GM23338 (cell line): ENCODE measurements at regions not wholly inside any gene's neighbourhood (a gene's known extent, or its start where the extent isn't known, plus 50 kb on each side); places are given as distances from the start of the nearest gene placed in this dataset.

Source experiments
- ATAC-seq: fragments of 200-7000 bp; cut with Tn5 transposase; 3 replicates; pipeline ENCODE4 v1.9.1; 2020
- DNase-seq: peaks from one replicate; pipeline ENCODE4 v3.0.0-alpha.2; 2015; ENCODE audit warnings: low spot score
- H2AFZ ChIP-seq: fragments of 200-600 bp; sonication (generic); 2 replicates; pipeline ENCODE4 v1.8.0; 2016; ENCODE audit warnings: antibody characterized with exemption, mild to moderate bottlenecking, moderate library complexity
- H3F3A ChIP-seq: fragments of 200-600 bp; sonication (generic); replicated peaks from 2 replicates; pipeline ENCODE4 v1.8.0; 2017; ENCODE audit warnings: antibody characterized with exemption, mixed run types, low read depth
- H3K27ac ChIP-seq: fragments of 200-600 bp; sonication (generic); 2 replicates; pipeline ENCODE4 v1.6.1; 2016; ENCODE audit warnings: low read depth
- H3K27me3 ChIP-seq: fragments of 200-600 bp; sonication (generic); 2 replicates; pipeline ENCODE4 v1.8.0; 2016; ENCODE audit warnings: mild to moderate bottlenecking, mixed run types, moderate library complexity; ENCODE audit not compliant: insufficient read depth
- H3K36me3 ChIP-seq: fragments of 200-600 bp; sonication (generic); 2 replicates; pipeline ENCODE4 v1.8.0; 2016; ENCODE audit warnings: mild to moderate bottlenecking; ENCODE audit not compliant: insufficient read depth
- H3K4me1 ChIP-seq: fragments of 200-600 bp; sonication (generic); 2 replicates; pipeline ENCODE4 v1.8.0; 2016; ENCODE audit warnings: mild to moderate bottlenecking, moderate library complexity; ENCODE audit not compliant: insufficient read depth
- H3K4me2 ChIP-seq: fragments of 200-600 bp; sonication (generic); 2 replicates; pipeline ENCODE4 v1.7.1; 2017; ENCODE audit warnings: mixed run types
- H3K4me3 ChIP-seq: fragments of 200-600 bp; sonication (generic); 2 replicates; pipeline ENCODE4 v1.6.1; 2016; ENCODE audit warnings: mixed run types
- H3K79me2 ChIP-seq: fragments of 200-600 bp; sonication (generic); replicated peaks from 2 replicates; pipeline ENCODE4 v1.8.0; 2017; ENCODE audit warnings: mild to moderate bottlenecking; ENCODE audit not compliant: insufficient read depth
- H3K9me2 ChIP-seq: fragments of 200-600 bp; sonication (generic); 2 replicates; pipeline ENCODE4 v1.8.0; 2017; ENCODE audit not compliant: insufficient read depth
- H4K20me1 ChIP-seq: fragments of 200-600 bp; sonication (generic); replicated peaks from 2 replicates; pipeline ENCODE4 v1.8.0; 2017; ENCODE audit warnings: mild to moderate bottlenecking; ENCODE audit not compliant: insufficient read depth
- H3K27ac Mint-ChIP-seq: 2 replicates; pipeline ENCODE4 v1.8.0; 2020; ENCODE audit warnings: inconsistent platforms, mild to moderate bottlenecking, moderate library complexity, mixed read lengths
- H3K27me3 Mint-ChIP-seq: 3 replicates; pipeline ENCODE4 v1.8.0; 2022; ENCODE audit warnings: low read depth, mild to moderate bottlenecking, moderate library complexity, mixed read lengths, inconsistent platforms; ENCODE audit not compliant: insufficient read depth, poor library complexity
- H3K36me3 Mint-ChIP-seq: 3 replicates; pipeline ENCODE4 v1.8.0; 2021; ENCODE audit warnings: low read depth, mild to moderate bottlenecking, inconsistent platforms, moderate library complexity, mixed read lengths
- H3K4me1 Mint-ChIP-seq: 3 replicates; pipeline ENCODE4 v1.8.0; 2020; ENCODE audit warnings: mild to moderate bottlenecking, inconsistent platforms, mixed read lengths
- H3K4me3 Mint-ChIP-seq: 3 replicates; pipeline ENCODE4 v1.8.0; 2021; ENCODE audit warnings: moderate library complexity, mild to moderate bottlenecking, inconsistent platforms, mixed read lengths
- H3K9me3 Mint-ChIP-seq: 3 replicates; pipeline ENCODE4 v1.8.0; 2020; ENCODE audit warnings: moderate library complexity, mild to moderate bottlenecking, inconsistent platforms, mixed read lengths
- CREB1 ChIP-seq: fragments of 250-450 bp; sonication (Bioruptor Pico); IDR thresholded peaks from 2 replicates; pipeline ENCODE4 v1.5.0; 2020; ENCODE audit warnings: low read depth, mild to moderate bottlenecking, moderate library complexity
- EZH2phosphoT487 ChIP-seq: fragments of 200-600 bp; sonication (generic); IDR thresholded peaks from one replicate; pipeline ENCODE4 v1.8.1; 2018; ENCODE audit warnings: antibody characterized with exemption; ENCODE audit not compliant: unreplicated experiment
- POLR2AphosphoS5 ChIP-seq: IDR thresholded peaks from 2 replicates; pipeline ENCODE4 v1.6.1; 2016; ENCODE audit warnings: antibody characterized with exemption, low read depth
- STAT1 ChIP-seq: IDR thresholded peaks from one replicate; pipeline ENCODE4 v1.6.1; 2016; ENCODE audit warnings: antibody characterized with exemption; ENCODE audit not compliant: unreplicated experiment
- TF ChIP-seq, protein P1 (sequence below): fragments of 250-450 bp; sonication (Bioruptor Pico); IDR thresholded peaks from 2 replicates; pipeline ENCODE4 v1.5.0; 2020; ENCODE audit warnings: mild to moderate bottlenecking, moderate library complexity
- TF ChIP-seq, protein P2 (sequence below), 2 experiments: fragments of 200-600 bp in 1 of 2; sonication (generic) in 1 of 2; conservative IDR thresholded peaks; 2 replicates each; pipeline versions ENCODE4 v1.5.1 to v1.6.1; 2016 to 2017; ENCODE audit warnings: antibody characterized with exemption in 2 of 2, low read depth in 2 of 2, mild to moderate bottlenecking in 2 of 2, moderate library complexity in 1 of 2
- TF ChIP-seq, protein P3 (sequence below): IDR thresholded peaks from 2 replicates; pipeline ENCODE4 v1.6.1; 2016; ENCODE audit warnings: antibody characterized with exemption

DNA sequence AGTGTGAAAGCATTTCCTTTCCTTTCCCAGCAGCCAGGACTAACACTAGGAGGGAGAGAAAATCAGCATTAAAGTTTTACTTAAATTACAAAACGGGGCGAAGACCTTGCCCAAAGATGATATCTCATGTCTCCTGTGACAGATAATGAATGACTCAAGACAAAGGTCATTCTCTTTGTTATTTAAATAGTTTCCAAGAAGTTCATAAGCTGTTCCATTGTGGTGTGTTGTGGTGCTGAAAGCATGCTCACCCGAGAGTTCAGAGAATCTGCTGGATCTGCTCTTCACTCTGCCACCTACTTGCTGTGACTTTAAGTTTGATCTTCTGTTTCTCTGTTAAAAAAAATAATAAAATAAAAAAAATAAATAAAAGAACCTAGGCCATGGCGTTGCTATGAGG lies 265.9 kb upstream of the NR4A3 start:
- no peaks in the 10 kb centered on the region for H4K20me1 ChIP-seq
- peaks cover 9% of the 10 kb centered on the region; the same call in 1 of the 2 replicates for H3K4me1 ChIP-seq
- no peak overlapping the region for H3K4me3 Mint-ChIP-seq
- no peaks in the 10 kb centered on the region for H3K36me3 Mint-ChIP-seq
- H3K9me2 ChIP-seq, result peaks cover 19% of the 10 kb centered on the region
- no peak overlapping the region for H3K4me2 ChIP-seq
- H3K27me3 Mint-ChIP-seq, result no peaks in the 10 kb centered on the region
- H3K79me2 ChIP-seq, result no peaks in the 10 kb centered on the region
- no peaks in the 10 kb centered on the region; the same call in 1 of the 2 replicates for H3K36me3 ChIP-seq
- H3K9me3 Mint-ChIP-seq, result no peaks in the 10 kb centered on the region
- no peaks in the 10 kb centered on the region for H3K27me3 ChIP-seq
- H3F3A ChIP-seq, result no peaks in the 10 kb centered on the region
- H3K27ac ChIP-seq, result no peak overlapping the region
- H2AFZ ChIP-seq, result no peak overlapping the region
- TF ChIP-seq, protein P1, sequence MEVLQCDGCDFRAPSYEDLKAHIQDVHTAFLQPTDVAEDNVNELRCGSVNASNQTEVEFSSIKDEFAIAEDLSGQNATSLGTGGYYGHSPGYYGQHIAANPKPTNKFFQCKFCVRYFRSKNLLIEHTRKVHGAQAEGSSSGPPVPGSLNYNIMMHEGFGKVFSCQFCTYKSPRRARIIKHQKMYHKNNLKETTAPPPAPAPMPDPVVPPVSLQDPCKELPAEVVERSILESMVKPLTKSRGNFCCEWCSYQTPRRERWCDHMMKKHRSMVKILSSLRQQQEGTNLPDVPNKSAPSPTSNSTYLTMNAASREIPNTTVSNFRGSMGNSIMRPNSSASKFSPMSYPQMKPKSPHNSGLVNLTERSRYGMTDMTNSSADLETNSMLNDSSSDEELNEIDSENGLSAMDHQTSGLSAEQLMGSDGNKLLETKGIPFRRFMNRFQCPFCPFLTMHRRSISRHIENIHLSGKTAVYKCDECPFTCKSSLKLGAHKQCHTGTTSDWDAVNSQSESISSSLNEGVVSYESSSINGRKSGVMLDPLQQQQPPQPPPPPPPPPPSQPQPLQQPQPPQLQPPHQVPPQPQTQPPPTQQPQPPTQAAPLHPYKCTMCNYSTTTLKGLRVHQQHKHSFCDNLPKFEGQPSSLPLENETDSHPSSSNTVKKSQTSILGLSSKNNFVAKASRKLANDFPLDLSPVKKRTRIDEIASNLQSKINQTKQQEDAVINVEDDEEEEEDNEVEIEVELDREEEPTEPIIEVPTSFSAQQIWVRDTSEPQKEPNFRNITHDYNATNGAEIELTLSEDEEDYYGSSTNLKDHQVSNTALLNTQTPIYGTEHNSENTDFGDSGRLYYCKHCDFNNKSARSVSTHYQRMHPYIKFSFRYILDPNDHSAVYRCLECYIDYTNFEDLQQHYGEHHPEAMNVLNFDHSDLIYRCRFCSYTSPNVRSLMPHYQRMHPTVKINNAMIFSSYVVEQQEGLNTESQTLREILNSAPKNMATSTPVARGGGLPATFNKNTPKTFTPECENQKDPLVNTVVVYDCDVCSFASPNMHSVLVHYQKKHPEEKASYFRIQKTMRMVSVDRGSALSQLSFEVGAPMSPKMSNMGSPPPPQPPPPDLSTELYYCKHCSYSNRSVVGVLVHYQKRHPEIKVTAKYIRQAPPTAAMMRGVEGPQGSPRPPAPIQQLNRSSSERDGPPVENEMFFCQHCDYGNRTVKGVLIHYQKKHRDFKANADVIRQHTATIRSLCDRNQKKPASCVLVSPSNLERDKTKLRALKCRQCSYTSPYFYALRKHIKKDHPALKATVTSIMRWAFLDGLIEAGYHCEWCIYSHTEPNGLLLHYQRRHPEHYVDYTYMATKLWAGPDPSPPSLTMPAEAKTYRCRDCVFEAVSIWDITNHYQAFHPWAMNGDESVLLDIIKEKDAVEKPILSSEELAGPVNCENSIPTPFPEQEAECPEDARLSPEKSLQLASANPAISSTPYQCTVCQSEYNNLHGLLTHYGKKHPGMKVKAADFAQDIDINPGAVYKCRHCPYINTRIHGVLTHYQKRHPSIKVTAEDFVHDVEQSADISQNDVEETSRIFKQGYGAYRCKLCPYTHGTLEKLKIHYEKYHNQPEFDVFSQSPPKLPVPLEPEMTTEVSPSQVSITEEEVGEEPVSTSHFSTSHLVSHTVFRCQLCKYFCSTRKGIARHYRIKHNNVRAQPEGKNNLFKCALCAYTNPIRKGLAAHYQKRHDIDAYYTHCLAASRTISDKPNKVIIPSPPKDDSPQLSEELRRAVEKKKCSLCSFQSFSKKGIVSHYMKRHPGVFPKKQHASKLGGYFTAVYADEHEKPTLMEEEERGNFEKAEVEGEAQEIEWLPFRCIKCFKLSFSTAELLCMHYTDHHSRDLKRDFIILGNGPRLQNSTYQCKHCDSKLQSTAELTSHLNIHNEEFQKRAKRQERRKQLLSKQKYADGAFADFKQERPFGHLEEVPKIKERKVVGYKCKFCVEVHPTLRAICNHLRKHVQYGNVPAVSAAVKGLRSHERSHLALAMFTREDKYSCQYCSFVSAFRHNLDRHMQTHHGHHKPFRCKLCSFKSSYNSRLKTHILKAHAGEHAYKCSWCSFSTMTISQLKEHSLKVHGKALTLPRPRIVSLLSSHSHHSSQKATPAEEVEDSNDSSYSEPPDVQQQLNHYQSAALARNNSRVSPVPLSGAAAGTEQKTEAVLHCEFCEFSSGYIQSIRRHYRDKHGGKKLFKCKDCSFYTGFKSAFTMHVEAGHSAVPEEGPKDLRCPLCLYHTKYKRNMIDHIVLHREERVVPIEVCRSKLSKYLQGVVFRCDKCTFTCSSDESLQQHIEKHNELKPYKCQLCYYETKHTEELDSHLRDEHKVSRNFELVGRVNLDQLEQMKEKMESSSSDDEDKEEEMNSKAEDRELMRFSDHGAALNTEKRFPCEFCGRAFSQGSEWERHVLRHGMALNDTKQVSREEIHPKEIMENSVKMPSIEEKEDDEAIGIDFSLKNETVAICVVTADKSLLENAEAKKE (CRISPR knock-in tag), result no peak
- TF ChIP-seq POLR2AphosphoS5, result no peak
- TF ChIP-seq, protein P2, sequence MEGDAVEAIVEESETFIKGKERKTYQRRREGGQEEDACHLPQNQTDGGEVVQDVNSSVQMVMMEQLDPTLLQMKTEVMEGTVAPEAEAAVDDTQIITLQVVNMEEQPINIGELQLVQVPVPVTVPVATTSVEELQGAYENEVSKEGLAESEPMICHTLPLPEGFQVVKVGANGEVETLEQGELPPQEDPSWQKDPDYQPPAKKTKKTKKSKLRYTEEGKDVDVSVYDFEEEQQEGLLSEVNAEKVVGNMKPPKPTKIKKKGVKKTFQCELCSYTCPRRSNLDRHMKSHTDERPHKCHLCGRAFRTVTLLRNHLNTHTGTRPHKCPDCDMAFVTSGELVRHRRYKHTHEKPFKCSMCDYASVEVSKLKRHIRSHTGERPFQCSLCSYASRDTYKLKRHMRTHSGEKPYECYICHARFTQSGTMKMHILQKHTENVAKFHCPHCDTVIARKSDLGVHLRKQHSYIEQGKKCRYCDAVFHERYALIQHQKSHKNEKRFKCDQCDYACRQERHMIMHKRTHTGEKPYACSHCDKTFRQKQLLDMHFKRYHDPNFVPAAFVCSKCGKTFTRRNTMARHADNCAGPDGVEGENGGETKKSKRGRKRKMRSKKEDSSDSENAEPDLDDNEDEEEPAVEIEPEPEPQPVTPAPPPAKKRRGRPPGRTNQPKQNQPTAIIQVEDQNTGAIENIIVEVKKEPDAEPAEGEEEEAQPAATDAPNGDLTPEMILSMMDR (conservative IDR thresholded peaks at IDR 0.05; ENCODE audit: low read depth in 2 of 2), result no peak
- TF ChIP-seq CREB1, result no peak
- TF ChIP-seq EZH2phosphoT487, result no peak
- no peak for TF ChIP-seq STAT1
- TF ChIP-seq, protein P3, sequence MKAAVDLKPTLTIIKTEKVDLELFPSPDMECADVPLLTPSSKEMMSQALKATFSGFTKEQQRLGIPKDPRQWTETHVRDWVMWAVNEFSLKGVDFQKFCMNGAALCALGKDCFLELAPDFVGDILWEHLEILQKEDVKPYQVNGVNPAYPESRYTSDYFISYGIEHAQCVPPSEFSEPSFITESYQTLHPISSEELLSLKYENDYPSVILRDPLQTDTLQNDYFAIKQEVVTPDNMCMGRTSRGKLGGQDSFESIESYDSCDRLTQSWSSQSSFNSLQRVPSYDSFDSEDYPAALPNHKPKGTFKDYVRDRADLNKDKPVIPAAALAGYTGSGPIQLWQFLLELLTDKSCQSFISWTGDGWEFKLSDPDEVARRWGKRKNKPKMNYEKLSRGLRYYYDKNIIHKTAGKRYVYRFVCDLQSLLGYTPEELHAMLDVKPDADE, result no peak
- H3K4me1 Mint-ChIP-seq, result no peaks in the 10 kb centered on the region; the same call in 2 of the 3 replicates
- H3K4me3 ChIP-seq, result no peak overlapping the region
- ATAC-seq (no peak; the same call in 2 of the 3 replicates), DNase-seq (no peak)
- no peak overlapping the region for H3K27ac Mint-ChIP-seq
